ENCODE measurements at regions not wholly inside any gene's neighbourhood (a gene's known extent, or its start where the extent isn't known, plus 50 kb on each side); places are given as distances from the start of the nearest gene placed in this dataset.
"Not testable (repeated sequence)": the region's sequence is repeated elsewhere in the genome, so short reads cannot be mapped to it uniquely, and the experiment has no call there.

- DNase-seq: no peak
These were observed 143.5 kb upstream of the PALMD start for GRCh38 chr1:99502400-99502799.

GRCh38 chr1:99503276-99503747, 142.6 kb upstream of the PALMD start:
- DNase-seq: no peak

GRCh38 chr1:99504287-99504686, 141.6 kb upstream of the PALMD start:
- DNase-seq: no peak

- no peak for DNase-seq
These were observed 139.3 kb upstream of the PALMD start for GRCh38 chr1:99506631-99507030.

GRCh38 chr1:99507446-99507845, 138.5 kb upstream of the PALMD start:
- not testable (repeated sequence) for DNase-seq

- DNase-seq: no peak
These were observed 137.8 kb upstream of the PALMD start for GRCh38 chr1:99507906-99508732.

- not testable (repeated sequence) for DNase-seq
These were observed 137.0 kb upstream of the PALMD start for GRCh38 chr1:99508733-99509445.

- DNase-seq: not testable (repeated sequence)
These were observed 130.9 kb upstream of the PALMD start for GRCh38 chr1:99514823-99515552.

GRCh38 chr1:99516141-99516540, 129.8 kb upstream of the PALMD start:
- DNase-seq: no peak

GRCh38 chr1:99520121-99520520, 125.8 kb upstream of the PALMD start:
- DNase-seq: no peak

GRCh38 chr1:99525331-99525730, 120.6 kb upstream of the PALMD start:
- no peak for DNase-seq

GRCh38 chr1:99527078-99527477, 118.8 kb upstream of the PALMD start:
- no peak for DNase-seq

GRCh38 chr1:99527545-99527944, 118.4 kb upstream of the PALMD start:
- DNase-seq: no peak

GRCh38 chr1:99529002-99529401, 116.9 kb upstream of the PALMD start:
- DNase-seq: no peak

GRCh38 chr1:99531578-99532275, 114.2 kb upstream of the PALMD start:
- DNase-seq: no peak

GRCh38 chr1:99532276-99532580, 113.7 kb upstream of the PALMD start:
- DNase-seq: no peak

GRCh38 chr1:99533909-99534637, 111.8 kb upstream of the PALMD start:
- DNase-seq: peak; percentile 7

GRCh38 chr1:99534638-99534930, 111.3 kb upstream of the PALMD start:
- no peak for DNase-seq

GRCh38 chr1:99535470-99536164, 110.3 kb upstream of the PALMD start:
- no peak for DNase-seq

GRCh38 chr1:99537886-99538617, 107.9 kb upstream of the PALMD start:
- DNase-seq: no peak

- DNase-seq: no peak
These were observed 107.3 kb upstream of the PALMD start for GRCh38 chr1:99538618-99538956.

All from NCI-H1436 (cell line).